Suprapubic skin (tissue), 4 donors: ENCODE measurements at regions not wholly inside any gene's neighbourhood (a gene's known extent, or its start where the extent isn't known, plus 50 kb on each side); places are given as distances from the start of the nearest gene placed in this dataset.

Experiments
- DNase-seq, 2 donors: peaks; one replicate each; pipeline ENCODE4 v3.0.0-alpha.2; 2019; ENCODE audit warnings: low spot score in 2 of 2
- H3K27ac ChIP-seq: fragments of 200-600 bp; sonication (generic); one replicate; pipeline ENCODE4 v1.5.1; 2019
- H3K27me3 ChIP-seq: fragments of 200-600 bp; sonication (generic); one replicate; pipeline ENCODE4 v1.5.1; 2019
- H3K36me3 ChIP-seq: fragments of 200-600 bp; sonication (generic); one replicate; pipeline ENCODE4 v1.5.1; 2019
- H3K4me1 ChIP-seq: fragments of 200-600 bp; sonication (generic); one replicate; pipeline ENCODE4 v1.5.1; 2019
- H3K4me3 ChIP-seq: fragments of 200-600 bp; sonication (generic); one replicate; pipeline ENCODE4 v1.5.1; 2019; ENCODE audit warnings: mild to moderate bottlenecking
- H3K9me3 ChIP-seq: fragments of 200-600 bp; sonication (generic); one replicate; pipeline ENCODE4 v1.5.1; 2019
- EP300 ChIP-seq: sonication (generic); formaldehyde crosslinking; IDR thresholded peaks from one replicate; pipeline ENCODE4 v1.6.1; 2017; ENCODE audit warnings: antibody characterized with exemption
- POLR2A ChIP-seq, 2 donors: fragments of 450-650 bp; IDR thresholded peaks; one replicate each; pipeline ENCODE4 v1.6.1; 2017; ENCODE audit warnings: antibody characterized with exemption in 2 of 2, mild to moderate bottlenecking in 2 of 2, moderate library complexity in 2 of 2
- POLR2AphosphoS5 ChIP-seq, 3 donors: sonication (generic); formaldehyde crosslinking; IDR thresholded peaks; one replicate each; pipeline ENCODE4 v1.6.1; 2017; ENCODE audit warnings: antibody characterized with exemption in 3 of 3
- whole genome bisulfite sequencing: methylation state at CpG from one replicate; pipeline ENCODE4 v1.1.5; 2018; 5-methylcytosine and 5-hydroxymethylcytosine counted together
- TF ChIP-seq, protein P1 (sequence below), 2 donors: fragments of 200-600 bp in 1 of 2; fragments of 450-650 bp in 1 of 2; sonication (generic) in 1 of 2; IDR thresholded peaks; one replicate each; pipeline ENCODE4 v1.5.1; 2016 to 2019; ENCODE audit warnings: antibody characterized with exemption in 2 of 2, mild to moderate bottlenecking in 1 of 2, moderate library complexity in 1 of 2

- no peak overlapping the region for H3K4me3 ChIP-seq
- H3K27me3 ChIP-seq = no peaks in the 10 kb centered on the region
- no peaks in the 10 kb centered on the region for H3K36me3 ChIP-seq
- 36% methylated on average over 1 of the region's 1 CpG for WGBS
- H3K9me3 ChIP-seq = no peaks in the 10 kb centered on the region
- DNase-seq = no peak
- H3K27ac ChIP-seq = no peak overlapping the region
- TF ChIP-seq, protein P1, sequence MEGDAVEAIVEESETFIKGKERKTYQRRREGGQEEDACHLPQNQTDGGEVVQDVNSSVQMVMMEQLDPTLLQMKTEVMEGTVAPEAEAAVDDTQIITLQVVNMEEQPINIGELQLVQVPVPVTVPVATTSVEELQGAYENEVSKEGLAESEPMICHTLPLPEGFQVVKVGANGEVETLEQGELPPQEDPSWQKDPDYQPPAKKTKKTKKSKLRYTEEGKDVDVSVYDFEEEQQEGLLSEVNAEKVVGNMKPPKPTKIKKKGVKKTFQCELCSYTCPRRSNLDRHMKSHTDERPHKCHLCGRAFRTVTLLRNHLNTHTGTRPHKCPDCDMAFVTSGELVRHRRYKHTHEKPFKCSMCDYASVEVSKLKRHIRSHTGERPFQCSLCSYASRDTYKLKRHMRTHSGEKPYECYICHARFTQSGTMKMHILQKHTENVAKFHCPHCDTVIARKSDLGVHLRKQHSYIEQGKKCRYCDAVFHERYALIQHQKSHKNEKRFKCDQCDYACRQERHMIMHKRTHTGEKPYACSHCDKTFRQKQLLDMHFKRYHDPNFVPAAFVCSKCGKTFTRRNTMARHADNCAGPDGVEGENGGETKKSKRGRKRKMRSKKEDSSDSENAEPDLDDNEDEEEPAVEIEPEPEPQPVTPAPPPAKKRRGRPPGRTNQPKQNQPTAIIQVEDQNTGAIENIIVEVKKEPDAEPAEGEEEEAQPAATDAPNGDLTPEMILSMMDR (IDR thresholded peaks at IDR 0.05) = no peak
- TF ChIP-seq EP300 (no peak), POLR2A (IDR thresholded peaks at IDR 0.05) (no peak), POLR2AphosphoS5 (IDR thresholded peaks at IDR 0.05) (no peak)
- H3K4me1 ChIP-seq = no peaks in the 10 kb centered on the region
Measured at GRCh38 chr2:48015421-48015820, 109.1 kb upstream of the FBXO11 start.

GRCh38 chr2:48016225-48017019, 110.1 kb upstream of the FBXO11 start:
- Histone ChIP-seq H3K36me3 (no peaks in the 10 kb centered on the region), H3K9me3 (no peaks in the 10 kb centered on the region), H3K27me3 (no peaks in the 10 kb centered on the region), H3K27ac (no peak overlapping the region), H3K4me1 (no peaks in the 10 kb centered on the region), H3K4me3 (no peak overlapping the region)
- TF ChIP-seq POLR2AphosphoS5 (IDR thresholded peaks at IDR 0.05) (no peak), POLR2A (IDR thresholded peaks at IDR 0.05) (no peak), EP300 (no peak)
- TF ChIP-seq, protein P1 (IDR thresholded peaks at IDR 0.05) = no peak
- WGBS = 77% methylated on average over 7 of the region's 7 CpGs
- DNase-seq = no peak

GRCh38 chr2:48017136-48017535, 110.8 kb upstream of the FBXO11 start:
- WGBS = 89% methylated on average over 7 of the region's 7 CpGs
- no peaks in the 10 kb centered on the region for H3K36me3 ChIP-seq
- TF ChIP-seq, protein P1 (IDR thresholded peaks at IDR 0.05) = no peak
- TF ChIP-seq EP300 (no peak), POLR2AphosphoS5 (IDR thresholded peaks at IDR 0.05) (no peak), POLR2A (IDR thresholded peaks at IDR 0.05) (no peak)
- H3K27ac ChIP-seq = no peak overlapping the region
- DNase-seq = no peak
- H3K27me3 ChIP-seq = no peaks in the 10 kb centered on the region
- H3K4me1 ChIP-seq = no peaks in the 10 kb centered on the region
- H3K9me3 ChIP-seq = no peaks in the 10 kb centered on the region
- no peak overlapping the region for H3K4me3 ChIP-seq

- Histone ChIP-seq H3K27ac (no peak overlapping the region), H3K27me3 (no peaks in the 10 kb centered on the region), H3K4me1 (no peaks in the 10 kb centered on the region), H3K4me3 (no peak overlapping the region), H3K36me3 (no peaks in the 10 kb centered on the region), H3K9me3 (no peaks in the 10 kb centered on the region)
- TF ChIP-seq POLR2A (IDR thresholded peaks at IDR 0.05) (no peak), EP300 (no peak), POLR2AphosphoS5 (IDR thresholded peaks at IDR 0.05) (no peak)
- TF ChIP-seq, protein P1 (IDR thresholded peaks at IDR 0.05) = no peak
- no peak for DNase-seq
Measured at GRCh38 chr2:48018480-48018879, 112.2 kb upstream of the FBXO11 start.

DNA sequence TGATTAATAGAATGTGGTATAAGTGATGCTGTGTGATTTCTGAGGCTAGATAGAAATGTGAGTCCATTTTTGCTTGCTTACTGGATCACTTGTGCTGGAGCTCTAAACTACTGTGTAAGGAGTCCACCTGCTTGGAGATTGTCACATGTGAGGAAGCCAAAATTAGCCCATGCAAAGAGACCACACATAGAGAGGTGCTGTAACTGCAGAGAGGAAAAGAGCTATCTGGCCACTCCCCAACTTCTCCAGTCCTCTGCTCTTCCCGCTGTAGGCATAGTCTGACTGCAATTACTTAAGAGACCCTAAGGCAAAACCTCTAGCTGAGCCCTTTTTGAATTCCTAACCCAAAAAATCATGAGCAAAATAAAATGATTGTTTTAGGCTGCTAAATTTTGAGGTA, 120.6 kb upstream of the FBXO11 start:
- WGBS = 67% methylated on average over 1 of the region's 1 CpG
- TF ChIP-seq POLR2AphosphoS5 (IDR thresholded peaks at IDR 0.05) (no peak), EP300 (no peak), POLR2A (IDR thresholded peaks at IDR 0.05) (no peak)
- TF ChIP-seq, protein P1 (IDR thresholded peaks at IDR 0.05) = no peak
- Histone ChIP-seq H3K4me1 (no peaks in the 10 kb centered on the region), H3K4me3 (no peak overlapping the region), H3K36me3 (no peaks in the 10 kb centered on the region), H3K27me3 (no peaks in the 10 kb centered on the region), H3K9me3 (no peaks in the 10 kb centered on the region), H3K27ac (no peak overlapping the region)
- DNase-seq = no peak
